Hematopoietic multipotent progenitor cell (in vitro differentiated cells): ENCODE measurements at regions not wholly inside any gene's neighbourhood (a gene's known extent, or its start where the extent isn't known, plus 50 kb on each side); places are given as distances from the start of the nearest gene placed in this dataset.

Experiments used
- DNase-seq, 3 donors: peaks; one replicate each; pipeline ENCODE4 v3.0.0-alpha.2; 2011 to 2015; ENCODE audit warnings: low read depth in 2 of 3, low spot score in 2 of 3

DNA sequence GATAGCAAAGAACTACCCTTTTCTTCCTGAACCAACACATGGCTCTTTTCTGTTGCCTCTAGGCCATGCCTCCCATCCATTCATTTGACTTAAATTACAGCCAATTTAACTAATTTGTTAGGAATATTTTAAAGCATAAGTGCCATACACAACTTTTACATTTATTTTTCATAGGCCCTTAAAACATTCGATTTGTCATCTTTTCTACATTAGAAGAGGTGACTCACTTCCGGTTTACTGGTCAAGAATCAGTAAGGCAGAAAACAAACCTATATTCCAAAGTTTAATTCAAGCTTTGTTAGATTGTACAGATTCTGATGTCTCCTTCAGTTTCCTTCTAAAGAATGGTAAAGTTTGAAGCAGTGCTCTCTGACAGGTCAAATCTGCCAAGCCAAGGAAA is 344.3 kb downstream of the SAMD5 start:
- DNase-seq: no peak

DNA sequence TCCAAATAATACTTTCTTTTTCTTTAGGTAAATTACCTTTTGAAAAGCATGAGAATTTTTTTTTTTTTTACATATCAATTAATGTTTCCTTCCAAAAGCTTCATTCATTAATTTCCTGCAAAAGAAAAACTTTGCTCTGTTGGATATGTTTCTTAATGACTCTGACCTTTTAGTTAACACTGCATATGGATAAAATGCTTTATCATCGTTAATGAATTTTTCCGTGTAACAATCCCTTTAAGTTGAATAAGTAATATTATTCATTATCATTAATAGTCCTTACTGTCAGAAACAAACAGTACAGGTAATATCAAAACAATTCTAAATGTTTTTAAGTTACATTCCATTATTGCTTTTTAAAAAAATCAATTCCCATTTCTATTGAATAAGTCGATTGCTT is 345.1 kb downstream of the SAMD5 start:
- no peak for DNase-seq

DNA sequence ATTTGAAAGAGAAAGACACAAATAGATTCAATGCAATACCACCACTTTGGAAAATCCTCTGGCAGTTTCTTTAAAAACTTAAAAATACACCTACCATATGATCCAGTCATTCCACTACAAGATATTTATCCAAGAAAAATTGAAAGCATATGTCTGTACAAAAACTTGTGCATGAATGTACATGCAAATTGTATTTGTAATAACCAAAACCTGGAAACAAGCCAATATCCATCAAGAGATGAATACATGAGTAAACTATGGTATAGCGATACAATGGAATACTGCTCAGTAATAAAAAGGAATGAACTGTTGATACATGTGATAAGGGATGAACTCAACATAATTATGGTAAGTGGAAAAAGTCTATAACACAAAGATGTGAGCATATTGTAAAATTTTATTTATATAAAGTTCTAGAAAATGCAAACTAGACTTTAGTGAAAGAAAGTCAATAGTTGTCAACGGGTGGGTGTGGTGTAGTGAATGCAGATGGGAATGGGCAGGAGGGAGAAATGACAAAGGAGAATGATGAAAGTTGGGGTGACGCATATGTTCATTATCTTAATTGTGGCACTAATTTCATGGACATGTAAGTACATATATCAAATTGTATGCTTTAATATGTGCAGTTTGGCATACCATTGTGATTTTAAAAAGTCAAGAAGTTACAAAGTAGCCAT is 347.5 kb downstream of the SAMD5 start:
- DNase-seq: no peak

DNA sequence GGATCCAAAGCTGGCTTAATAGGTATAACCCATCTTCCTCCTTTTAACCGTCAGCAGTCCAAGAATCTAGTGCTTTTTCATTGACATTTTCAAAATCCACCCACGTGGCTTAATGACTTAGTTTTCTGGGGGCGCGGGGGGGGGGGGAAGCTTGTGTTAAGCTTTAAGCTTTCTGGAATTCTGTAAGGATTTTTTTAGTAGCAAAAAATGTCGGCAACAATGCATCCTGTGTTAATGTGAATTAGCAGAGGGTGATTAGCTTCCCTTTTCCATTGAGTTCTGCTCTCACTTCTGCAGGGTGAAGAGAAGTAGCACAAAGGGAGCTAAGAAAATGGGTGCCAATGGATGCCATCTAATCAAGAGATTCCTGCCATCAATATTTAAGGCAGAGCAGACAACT is 348.2 kb downstream of the SAMD5 start:
- DNase-seq: no peak

DNA sequence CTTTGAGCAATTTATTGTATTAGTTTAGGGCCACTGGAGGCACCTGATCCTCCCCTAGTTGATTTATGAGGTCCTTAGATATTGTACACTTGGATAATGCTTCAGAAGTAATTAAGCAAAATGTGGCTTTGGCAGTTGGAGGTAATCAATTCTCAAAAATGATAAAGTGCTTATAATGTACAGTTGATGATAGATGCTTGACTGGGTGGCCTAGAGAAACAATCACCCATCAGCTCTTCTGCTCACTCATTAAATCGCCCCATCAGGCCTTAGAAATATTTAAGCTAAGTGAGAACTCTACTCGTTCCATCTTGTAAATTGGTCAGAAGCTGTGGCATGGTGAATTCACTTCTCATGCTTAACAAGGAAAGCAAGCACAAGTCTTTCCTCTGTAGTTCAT is 349.9 kb downstream of the SAMD5 start:
- DNase-seq: no peak

DNA sequence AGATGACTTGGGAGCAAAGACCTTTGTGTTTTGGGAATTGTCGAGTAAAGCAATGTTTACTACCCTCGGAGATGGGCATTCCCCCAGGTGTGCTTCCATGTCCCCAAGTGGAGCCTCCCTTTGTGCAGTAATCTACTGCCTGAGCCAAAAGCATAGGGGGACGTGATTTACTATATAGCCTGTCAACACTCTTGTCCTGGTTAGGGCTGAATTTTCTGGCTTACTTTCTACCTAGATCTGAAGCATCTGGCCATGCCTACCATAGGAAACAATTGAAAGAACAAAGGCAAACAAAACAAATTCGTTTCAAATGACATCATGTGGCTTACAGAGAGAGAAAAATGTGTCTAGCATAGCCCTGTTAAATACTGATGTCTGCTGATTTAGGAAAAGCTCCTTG is 350.6 kb downstream of the SAMD5 start:
- no peak for DNase-seq

DNA sequence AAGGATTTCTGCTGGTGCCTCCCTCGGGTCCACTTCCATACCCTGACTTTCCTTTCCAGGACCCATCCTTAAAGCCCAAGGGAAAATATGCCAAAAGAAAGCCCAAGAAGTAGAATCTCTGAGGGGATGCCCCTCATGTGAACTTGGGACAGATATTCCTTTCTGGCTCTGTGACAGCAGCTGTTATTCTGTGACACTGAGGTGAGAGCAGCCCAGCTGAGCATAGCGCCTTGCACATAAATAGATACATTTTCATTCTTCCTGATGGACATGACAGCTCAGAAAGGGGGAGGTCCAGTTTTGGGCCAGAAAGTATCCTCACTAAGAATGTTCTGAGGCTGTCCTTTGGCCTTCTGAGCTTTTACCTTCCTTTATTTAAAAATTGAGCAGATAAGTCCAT is 353.2 kb downstream of the SAMD5 start:
- DNase-seq: no peak

DNA sequence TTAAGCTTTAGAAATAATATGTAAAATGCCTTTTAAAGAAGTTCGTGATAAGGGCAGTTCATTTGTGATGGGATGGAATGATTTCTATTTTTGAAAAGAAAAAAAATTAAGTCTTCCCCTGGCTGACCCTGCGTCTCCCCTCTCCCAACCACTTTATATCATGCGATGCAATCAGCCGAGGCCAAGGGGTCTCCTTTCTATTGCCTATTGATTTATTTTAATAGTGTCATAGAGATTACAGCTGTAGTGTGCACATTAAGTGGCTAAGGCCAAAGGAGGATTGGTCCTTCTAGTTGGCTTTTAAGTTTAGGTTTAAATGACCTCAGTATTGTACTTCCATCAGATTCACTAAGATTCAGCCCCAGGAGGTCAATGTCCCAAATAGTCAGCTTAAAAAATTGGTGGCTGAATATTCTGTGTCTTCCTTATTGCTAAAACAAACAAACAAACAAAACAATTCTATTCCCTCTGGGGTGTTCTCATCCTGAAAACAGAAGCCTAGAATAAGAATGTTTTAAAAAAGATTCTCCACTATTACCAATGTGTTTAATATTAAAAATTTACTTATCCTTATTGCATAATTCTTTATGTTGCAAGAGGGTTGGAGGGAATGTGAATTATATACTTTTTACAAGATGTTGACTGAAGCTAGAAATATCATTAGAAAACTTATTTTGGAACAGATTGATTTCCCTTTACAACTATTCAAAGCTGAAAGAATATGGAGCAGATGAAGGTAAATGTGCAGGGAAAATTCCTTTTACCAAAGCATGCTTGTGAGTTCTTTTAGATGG is 359.1 kb downstream of the SAMD5 start:
- no peak for DNase-seq

DNA sequence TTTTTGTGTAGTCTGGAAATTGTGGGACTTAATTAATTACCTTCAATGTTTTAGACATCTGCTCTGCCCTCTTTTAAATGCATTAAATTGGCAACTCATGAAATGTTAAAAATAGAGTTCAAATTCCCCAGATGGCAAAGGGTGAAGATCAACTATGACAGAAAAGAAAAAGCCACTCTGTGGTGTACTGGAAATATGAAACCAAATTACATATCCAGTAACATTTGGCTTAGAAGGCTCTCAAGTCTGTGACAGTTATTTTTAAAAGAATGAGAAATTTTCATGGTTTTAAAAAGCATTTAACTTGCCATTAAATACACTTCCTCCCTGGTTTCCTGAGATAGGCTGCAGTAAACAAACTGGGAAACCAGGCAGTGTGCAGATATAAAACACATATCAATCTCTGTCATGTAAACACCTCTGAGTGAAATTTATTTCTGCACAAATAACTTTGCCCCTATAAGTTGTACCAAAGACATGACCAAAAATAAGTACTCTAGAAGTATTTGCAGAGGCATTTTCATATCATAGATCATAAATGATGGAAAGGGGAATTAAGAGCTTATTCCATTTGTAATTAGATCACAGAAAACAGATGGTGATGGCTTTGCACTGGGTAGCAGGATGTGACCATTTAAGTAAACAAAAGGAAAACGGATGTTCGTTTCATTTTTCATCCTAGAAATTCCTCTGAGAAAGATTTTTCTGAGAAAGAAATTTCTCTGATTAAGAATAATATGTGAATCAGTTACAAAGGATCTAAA is 360.1 kb downstream of the SAMD5 start:
- DNase-seq: peak in 1 of 3 donors; percentile 1

DNA sequence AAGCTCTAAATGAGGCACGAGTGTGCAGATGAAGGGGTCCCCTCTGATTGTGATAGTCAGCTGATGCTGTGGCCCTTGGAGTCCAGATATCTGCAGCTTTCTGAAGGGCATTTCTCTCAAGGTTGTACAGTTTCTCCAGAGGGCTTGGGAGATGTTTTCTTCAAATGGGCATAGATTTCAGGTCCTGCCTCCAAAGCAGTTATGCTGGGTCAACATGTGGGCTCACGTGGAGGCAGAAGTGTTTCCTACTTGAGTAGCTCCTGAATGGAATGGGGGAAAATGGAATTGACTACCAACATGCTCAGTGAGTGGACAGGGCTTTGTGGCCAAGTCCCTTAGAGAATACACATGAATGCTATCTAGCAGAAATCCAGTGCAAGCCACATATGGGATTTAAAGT is 360.7 kb downstream of the SAMD5 start:
- DNase-seq: no peak

DNA sequence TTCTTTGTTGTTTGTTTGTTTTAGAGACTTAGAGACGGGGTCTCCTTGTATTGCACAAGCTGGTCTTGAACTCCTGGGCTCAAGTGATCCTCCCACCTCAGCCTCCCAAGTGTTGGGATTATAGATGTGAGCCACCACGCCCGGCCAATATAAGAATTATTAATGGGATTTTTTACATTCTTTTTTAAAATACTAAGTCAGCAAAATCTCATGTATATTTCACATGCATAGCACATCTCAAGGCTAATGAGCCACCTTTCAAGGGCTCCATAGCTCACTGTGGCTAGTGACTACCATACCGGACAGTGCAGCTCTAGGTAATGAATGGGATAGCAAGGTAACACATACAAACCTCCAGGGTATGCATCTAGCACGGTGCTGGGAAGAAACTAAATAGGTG is 361.4 kb downstream of the SAMD5 start:
- DNase-seq: no peak

DNA sequence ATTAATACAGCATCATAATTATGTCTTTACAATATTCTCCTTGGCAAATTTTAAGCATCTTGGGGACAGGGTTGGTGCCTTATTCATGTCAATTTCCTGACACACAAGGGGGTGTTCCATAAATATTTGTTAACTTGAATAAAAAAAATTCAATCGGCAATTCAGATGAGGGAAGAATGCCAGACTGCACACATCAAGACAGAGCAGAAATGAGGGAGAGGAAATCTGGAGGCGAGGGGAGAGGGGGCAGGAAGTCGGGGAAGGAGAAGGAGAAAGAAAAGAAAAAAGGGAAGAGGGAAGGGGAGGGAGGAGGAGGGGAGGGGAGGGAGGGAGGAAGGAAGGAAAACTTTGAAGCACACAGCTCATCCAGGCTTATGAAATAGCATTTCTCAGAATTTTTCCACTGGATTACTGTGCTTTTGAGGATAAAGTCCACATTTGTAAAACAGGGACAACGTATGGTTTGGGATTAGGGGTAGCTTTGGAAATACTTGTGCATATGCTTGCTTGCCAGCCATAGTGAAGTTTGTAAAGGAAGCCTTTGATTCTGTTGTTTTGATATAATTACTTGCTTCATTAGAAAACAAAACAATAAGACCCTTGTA is 362.1 kb downstream of the SAMD5 start:
- no peak for DNase-seq

DNA sequence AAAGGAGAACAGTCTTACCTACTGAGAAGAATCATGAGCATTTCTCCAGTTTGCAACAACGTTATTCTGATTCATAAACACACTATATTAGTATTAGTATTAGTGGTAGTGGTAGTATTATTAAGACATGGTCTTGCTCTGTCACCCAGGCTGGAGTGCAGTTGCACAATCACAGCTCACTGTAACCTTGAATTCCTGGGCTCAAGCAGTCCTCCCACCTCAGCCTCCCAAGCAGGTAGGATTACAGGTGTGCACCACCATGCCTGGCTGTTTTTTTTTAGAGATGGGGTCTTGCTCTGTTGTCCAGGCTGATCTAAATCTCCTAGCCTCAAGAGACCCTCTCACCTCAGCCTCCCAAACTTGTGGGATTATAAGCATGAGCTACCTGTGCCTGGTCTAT is 363.5 kb downstream of the SAMD5 start:
- no peak for DNase-seq

DNA sequence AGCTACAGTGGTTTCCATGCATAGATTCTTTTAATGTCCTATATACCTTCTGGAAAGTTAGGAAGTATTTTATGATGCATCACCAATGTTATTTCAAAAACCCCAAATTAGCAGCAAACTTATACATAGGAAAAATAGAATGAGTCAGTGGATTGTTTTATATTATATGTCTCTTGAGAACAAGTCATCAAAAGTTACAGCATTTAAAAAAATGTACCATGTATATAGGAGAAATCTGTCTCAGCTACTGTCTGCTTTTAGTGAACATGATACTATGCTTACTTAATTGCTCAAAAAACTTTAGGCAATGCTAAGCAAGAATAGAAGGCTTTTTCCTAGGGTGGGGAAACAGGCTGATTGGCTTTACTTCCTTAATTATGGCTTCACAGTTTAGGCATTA is 365.3 kb downstream of the SAMD5 start:
- no peak for DNase-seq

DNA sequence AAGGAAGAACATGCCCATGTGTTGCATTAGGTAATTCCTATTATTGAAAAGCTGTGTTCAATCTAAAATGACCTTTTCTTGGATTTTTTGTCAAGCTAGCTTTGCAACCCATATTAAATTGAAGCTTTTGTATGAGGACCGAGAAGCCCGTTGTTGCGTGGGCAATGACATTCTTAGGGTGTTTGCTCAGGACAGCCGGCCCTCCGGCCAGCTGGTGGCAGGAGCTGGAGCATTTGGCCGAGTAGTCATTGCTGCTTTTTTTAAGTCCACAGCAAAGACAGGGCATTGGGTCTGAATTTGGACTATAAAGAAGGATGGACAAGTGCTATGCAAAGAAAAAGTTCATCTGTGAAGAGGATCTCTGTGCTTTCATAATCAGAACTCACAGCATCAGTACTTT is 365.8 kb downstream of the SAMD5 start:
- no peak for DNase-seq

DNA sequence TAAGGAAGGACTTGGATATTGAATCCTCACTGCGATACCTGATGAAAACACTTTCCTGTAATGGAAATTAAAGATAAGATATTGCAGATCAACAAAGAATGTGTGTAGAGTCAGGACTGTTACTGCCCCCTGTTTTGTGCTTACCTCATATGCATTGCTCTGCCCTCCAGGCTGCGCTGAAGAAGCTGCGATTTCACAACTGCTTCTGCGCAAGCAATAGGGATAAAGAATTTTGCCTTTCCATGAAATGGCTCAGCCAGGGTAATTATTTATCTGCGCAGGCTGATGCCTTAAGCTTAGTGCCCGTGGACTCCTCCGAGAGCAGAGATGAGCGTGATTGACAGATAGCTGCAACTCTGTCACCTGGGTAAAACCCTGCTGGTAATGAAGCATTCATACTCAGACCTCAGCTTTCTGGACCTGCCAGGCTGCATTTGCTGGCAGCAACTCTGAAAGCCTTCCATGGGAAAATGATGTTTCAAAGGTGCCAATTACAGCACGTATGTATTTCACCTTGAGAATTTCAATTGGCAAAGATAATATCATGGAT is 370.6 kb downstream of the SAMD5 start:
- no peak for DNase-seq

DNA sequence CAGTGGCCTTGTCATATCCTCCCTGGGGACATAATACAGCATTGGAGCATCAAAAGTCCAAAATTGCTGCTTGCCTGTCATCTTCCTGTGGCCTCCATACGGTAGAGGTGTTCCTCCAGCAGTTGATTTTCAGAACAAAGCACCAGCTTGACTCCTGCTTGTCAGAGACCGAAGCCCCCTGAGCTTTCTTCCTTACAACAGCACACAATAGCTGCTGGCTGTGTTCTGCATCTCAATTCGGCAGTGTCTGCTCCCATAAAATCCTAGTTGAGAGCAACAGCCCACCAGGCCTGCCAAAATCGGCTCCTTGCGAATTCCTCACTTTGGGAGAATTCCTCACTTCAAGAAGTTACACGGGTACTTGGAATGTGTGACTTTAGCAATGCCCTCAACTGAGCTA is 372.9 kb downstream of the SAMD5 start:
- DNase-seq: no peak

DNA sequence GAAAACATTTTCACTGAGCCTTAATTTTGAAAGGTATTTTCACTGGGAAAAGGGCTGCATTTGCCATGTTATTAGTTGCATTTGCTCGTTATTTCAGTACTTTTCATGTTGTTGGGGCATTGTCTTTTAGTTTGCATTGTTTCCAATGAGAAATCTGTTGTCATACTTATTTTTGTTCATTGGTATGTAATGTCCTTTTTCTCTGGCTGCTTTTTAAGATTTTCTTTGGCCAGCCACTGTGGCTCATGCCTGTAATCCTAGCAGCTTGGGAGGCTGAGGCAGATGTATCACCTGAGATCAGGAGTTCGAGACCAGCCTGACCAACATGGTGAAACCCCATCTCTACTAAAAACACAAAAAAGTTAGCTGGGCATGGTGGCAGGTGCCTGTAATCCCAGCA is 379.9 kb downstream of the SAMD5 start:
- no peak for DNase-seq

DNA sequence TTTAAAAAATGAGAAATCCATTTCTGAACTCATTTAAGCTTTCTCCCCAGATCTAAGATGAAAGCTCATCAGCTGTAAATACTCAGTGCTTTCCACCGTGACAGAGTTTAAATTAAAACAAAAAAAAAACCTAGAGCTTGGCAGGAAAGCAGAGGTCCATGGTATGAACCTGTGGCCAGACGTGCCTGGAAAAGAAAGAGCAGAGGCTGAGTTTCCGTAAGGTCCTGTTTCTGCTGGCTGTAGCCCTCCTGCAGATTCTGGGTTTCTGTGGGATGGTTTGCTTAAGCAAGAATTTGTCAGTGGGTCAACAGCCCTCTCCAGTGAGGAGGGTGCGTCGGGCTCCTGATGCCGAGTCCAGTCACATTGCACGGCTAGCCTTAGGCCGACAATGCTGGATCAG is 383.2 kb downstream of the SAMD5 start:
- no peak for DNase-seq

DNA sequence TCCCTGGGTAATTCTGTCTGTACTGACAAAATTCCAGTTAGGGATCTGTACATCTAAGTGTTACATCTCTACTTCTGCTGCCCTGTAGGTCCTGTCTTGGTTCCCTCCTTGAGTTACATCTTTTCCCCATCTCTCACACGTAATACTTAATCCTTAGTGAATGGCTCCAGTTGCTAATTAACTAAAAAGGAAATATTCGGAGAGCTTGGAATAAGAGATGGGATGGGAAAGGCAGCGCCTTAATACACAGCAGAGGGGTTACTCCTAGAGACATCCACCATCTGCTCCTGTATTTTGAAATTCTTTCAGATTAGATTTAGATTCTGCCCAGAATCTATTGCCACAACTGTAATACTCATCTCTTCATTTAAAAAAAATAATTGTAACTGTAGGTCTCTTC is 384.0 kb downstream of the SAMD5 start:
- DNase-seq: no peak

DNA sequence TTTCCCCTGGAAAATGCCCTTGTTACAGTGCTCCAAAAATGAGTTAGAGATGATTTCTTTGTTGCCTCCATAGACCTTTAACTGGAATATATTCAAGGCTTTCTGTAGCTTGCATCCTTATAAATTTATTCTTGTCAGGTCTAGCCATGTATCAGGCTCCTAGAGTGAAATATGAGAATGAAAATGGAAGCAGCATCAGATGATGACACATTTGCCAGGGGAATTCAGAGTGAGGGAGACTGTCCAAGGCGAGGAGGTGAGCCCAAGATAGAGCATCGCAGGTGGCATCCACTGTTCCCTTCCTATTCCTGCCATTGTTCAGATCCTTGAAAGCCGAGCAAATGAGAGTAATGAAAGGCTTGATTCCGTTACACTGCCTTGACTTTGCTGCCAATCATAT is 386.8 kb downstream of the SAMD5 start:
- no peak for DNase-seq
